Erythroblast (primary cell): ENCODE measurements at regions not wholly inside any gene's neighbourhood (a gene's known extent, or its start where the extent isn't known, plus 50 kb on each side); places are given as distances from the start of the nearest gene placed in this dataset.

Source experiments
- GATA1 ChIP-seq: IDR thresholded peaks from 2 replicates; pipeline ENCODE4 v1.6.1; 2011; ENCODE audit warnings: low read depth, mild to moderate bottlenecking, control low read depth, low read length, moderate library complexity
- POLR2A ChIP-seq: IDR thresholded peaks from 2 replicates; pipeline ENCODE4 v1.6.1; 2011; ENCODE audit warnings: mild to moderate bottlenecking, low read length

GRCh38 chrX:124462931-124463330 is 116.6 kb downstream of the SH2D1A start:
- no peak for TF ChIP-seq POLR2A
- no peak for TF ChIP-seq GATA1
